Bronchial epithelial cell (primary cell): ENCODE measurements at regions not wholly inside any gene's neighbourhood (a gene's known extent, or its start where the extent isn't known, plus 50 kb on each side); places are given as distances from the start of the nearest gene placed in this dataset.
"Not testable (repeated sequence)": the region's sequence is repeated elsewhere in the genome, so short reads cannot be mapped to it uniquely, and the experiment has no call there.

ENCODE experiments used
- DNase-seq: peaks from one replicate; pipeline ENCODE4 v3.0.0-alpha.2; 2010; ENCODE audit warnings: low read depth
- FAIRE-seq: peaks from 2 replicates; lab custom pipeline; 2011; peaks lifted over from hg19 to GRCh38; lab: Jason Lieb, UNC
- H3K27me3 ChIP-seq: 2 replicates; pipeline ENCODE4 v1.5.1; 2011; ENCODE audit warnings: low read length; ENCODE audit not compliant: control insufficient read depth, insufficient read depth
- H3K36me3 ChIP-seq: 2 replicates; pipeline ENCODE4 v1.5.1; 2011; ENCODE audit warnings: low read length; ENCODE audit not compliant: control insufficient read depth, insufficient read depth
- H3K4me3 ChIP-seq: 2 replicates; pipeline ENCODE4 v1.5.1; 2011; ENCODE audit warnings: mild to moderate bottlenecking, low read depth, low read length, control low read depth
- TF ChIP-seq, protein P1 (sequence below): IDR thresholded peaks from 2 replicates; pipeline ENCODE4 v1.5.1; 2011; ENCODE audit warnings: mild to moderate bottlenecking, moderate library complexity, low read length, control low read depth, inconsistent platforms; ENCODE audit not compliant: insufficient read depth, severe bottlenecking

DNA sequence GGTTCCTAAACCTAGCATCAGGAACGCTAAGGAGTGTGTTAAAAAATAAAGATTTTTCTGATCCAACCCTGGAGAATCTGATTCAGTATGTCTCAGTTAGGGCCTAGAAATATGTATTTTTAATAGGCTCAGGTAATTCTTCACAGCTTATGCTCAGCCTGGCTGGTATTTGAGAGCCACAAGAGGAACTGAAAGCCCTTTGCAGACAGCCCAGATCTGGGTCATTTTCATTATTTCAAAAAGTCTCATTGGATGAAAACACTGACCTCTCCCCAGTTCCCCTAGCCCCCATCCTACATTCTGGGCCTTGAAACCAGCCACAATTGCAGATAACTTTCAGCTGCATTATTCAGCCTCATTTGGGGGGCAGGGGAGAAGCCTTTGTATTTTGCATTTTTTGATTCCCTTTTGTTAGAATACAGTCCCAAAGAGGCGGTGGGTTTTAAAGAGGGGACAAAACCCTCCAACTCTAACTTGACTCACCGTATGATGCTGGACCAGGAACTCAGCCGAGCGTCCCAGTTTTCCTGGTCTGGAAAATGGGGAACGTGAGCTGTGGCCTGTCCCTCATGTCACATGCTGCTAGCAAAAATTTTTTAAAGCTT, 66.0 kb upstream of the LARGE1 start:
- no peaks in the 10 kb centered on the region for H3K27me3 ChIP-seq
- no peak overlapping the region for H3K4me3 ChIP-seq
- no peaks in the 10 kb centered on the region for H3K36me3 ChIP-seq
- FAIRE-seq: no peak
- TF ChIP-seq, protein P1, sequence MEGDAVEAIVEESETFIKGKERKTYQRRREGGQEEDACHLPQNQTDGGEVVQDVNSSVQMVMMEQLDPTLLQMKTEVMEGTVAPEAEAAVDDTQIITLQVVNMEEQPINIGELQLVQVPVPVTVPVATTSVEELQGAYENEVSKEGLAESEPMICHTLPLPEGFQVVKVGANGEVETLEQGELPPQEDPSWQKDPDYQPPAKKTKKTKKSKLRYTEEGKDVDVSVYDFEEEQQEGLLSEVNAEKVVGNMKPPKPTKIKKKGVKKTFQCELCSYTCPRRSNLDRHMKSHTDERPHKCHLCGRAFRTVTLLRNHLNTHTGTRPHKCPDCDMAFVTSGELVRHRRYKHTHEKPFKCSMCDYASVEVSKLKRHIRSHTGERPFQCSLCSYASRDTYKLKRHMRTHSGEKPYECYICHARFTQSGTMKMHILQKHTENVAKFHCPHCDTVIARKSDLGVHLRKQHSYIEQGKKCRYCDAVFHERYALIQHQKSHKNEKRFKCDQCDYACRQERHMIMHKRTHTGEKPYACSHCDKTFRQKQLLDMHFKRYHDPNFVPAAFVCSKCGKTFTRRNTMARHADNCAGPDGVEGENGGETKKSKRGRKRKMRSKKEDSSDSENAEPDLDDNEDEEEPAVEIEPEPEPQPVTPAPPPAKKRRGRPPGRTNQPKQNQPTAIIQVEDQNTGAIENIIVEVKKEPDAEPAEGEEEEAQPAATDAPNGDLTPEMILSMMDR: no peak
- DNase-seq: no peak

DNA sequence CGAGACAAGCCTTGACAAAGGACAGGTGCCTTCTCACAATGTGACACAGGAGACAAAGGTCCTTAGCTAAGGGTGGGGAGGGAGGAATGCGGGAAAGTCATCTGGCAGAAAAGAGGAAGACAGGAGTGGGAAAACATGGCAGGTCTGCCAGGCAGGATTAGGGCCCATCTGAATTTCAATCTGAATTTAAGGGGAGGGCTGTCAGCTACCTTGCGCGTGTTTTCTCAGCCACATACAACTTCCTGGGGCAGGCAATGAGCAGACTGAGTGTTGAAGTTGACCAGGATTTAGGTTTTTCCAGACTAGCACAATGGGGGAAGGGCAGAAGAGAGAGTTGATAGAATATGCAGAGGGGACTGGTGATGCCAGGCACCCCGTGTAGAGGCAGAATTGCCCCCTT, 66.7 kb upstream of the LARGE1 start:
- DNase-seq (no peak), FAIRE-seq (no peak)
- TF ChIP-seq, protein P1: no peak
- Histone ChIP-seq H3K27me3 (no peaks in the 10 kb centered on the region), H3K36me3 (no peaks in the 10 kb centered on the region), H3K4me3 (no peak overlapping the region)

DNA sequence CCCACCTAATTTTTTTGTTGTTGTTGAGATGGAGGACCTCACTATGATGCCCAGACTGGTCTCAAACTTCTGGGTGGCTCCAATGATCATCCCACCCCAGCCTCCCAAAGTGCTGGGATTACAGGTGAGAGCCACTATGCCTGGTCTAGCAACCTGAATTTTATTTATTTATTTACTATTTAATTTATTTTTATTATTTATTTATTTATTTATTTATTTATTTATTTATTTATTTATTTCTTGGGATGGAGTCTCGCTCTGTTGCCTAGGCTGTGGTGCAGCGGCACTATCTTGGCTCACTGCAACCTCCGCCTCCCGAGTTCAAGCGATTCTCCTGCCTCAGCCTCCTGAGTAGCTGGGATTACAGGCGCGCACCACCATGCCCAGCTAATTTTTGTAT, 69.0 kb upstream of the LARGE1 start:
- H3K27me3 ChIP-seq, DNase-seq, FAIRE-seq, H3K4me3 ChIP-seq, H3K36me3 ChIP-seq: not testable (repeated sequence)

DNA sequence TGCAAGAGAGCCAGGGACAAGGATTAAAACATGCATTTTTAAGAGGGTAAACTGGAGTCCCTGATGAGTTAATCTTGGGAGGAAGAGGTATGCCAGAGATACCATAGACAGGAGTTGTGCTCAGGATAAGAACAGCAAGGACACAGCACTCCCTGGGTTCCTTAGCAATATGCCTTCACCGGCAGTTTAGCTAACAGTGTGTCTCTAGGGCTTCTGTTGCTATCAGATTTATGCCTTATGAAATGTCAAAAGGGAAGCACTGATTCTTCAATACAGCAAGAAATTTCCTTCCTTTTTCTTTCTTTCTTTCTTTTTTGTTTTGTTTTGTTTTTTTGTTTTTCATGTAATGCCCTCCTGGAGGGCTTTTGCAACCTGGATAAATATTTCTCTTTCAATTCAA, 71.3 kb upstream of the LARGE1 start:
- no peaks in the 10 kb centered on the region for H3K27me3 ChIP-seq
- no peak overlapping the region for H3K4me3 ChIP-seq
- DNase-seq: no peak
- TF ChIP-seq, protein P1: no peak
- no peaks in the 10 kb centered on the region for H3K36me3 ChIP-seq
- no peak for FAIRE-seq

DNA sequence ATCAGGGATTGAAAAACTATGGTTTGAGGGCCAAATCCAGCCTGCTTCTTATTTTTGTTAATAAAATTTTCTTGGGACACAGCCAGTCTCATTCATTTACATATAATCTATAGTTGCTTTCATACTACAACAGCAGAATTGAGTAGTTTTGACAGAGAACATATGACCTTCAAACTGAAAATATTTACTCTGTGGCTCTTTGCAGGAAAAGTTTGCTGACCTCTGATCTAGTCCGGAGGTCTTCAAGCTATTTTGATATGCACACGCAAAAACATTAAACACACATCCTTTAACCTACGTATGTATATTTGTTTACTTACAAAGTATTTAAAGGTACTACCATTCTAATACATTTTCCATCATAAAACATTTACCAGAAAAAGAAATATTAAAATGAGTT, 76.5 kb upstream of the LARGE1 start:
- Histone ChIP-seq H3K4me3 (no peak overlapping the region), H3K27me3 (no peaks in the 10 kb centered on the region), H3K36me3 (no peaks in the 10 kb centered on the region)
- TF ChIP-seq, protein P1: no peak
- DNase-seq: no peak
- no peak for FAIRE-seq

DNA sequence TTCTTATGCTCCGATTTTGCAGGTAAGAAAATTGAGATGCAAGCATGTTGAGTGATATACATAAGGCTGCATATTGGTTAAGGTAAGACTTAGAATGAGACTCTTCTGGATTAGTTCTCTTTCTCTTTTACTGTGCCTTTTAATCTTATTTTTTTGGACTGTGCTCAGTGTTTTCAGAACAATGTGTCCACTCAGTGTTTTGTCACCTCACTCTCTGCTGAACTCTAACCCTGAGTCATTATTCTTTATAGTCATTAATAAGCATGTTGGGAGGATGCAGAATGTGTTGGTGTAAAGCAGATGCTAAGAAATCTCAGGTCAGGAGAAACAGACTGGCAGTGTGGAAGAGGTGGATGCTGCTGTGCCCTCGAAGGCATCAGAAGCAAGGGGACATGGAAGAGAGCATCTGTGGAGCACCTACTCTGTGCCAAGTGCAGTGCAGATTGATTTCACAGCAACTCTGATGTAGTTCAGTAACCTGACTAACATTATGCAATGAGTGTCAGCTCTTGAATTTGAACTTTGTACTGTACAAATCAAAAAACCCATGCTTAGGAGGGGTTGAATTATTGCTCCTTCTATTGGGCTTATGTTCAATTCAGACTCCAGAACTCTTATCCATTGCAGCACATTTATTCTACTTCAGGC, 80.7 kb upstream of the LARGE1 start:
- Histone ChIP-seq H3K4me3 (no peak overlapping the region), H3K27me3 (no peaks in the 10 kb centered on the region), H3K36me3 (no peaks in the 10 kb centered on the region)
- FAIRE-seq: no peak
- no peak for DNase-seq
- TF ChIP-seq, protein P1: no peak
